ENCODE measurements at regions not wholly inside any gene's neighbourhood (a gene's known extent, or its start where the extent isn't known, plus 50 kb on each side); places are given as distances from the start of the nearest gene placed in this dataset.

DNA sequence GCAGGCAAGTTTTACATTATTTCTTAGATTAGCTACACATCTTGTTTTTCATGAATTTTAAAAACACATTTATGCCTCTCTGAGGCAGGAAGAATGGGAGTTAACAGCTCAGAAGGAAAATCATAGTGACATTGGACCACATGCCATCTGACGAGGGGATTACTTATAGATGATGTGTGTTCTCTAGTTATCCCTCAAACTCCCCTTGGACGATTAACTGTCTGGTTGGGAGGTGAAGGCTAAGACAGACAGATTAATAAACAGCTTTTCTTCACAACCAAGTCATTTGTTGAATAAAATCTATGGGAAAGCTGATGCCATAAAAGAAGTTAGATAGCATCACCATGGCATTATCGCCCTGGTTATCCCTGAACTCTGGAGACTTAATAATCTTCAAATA is 80.0 kb upstream of the PREP start:
- no peaks in the 10 kb centered on the region for H3K9me3 Mint-ChIP-seq
- H3K4me1 Mint-ChIP-seq (ENCODE audit: low read depth): peaks cover 27% of the 10 kb centered on the region
- no peak for ATAC-seq (replicated peaks in 1 of 2)
- H3K4me3 Mint-ChIP-seq: peak overlapping the region in 1 of 2 donors; percentile 50
- H3K27ac Mint-ChIP-seq: no peak overlapping the region
- no peaks in the 10 kb centered on the region for H3K36me3 Mint-ChIP-seq (ENCODE audit: insufficient read depth in 2 of 2)
- H3K27me3 Mint-ChIP-seq (ENCODE audit: low read depth): peaks cover 21% of the 10 kb centered on the region
- DNase-seq: no peak

DNA sequence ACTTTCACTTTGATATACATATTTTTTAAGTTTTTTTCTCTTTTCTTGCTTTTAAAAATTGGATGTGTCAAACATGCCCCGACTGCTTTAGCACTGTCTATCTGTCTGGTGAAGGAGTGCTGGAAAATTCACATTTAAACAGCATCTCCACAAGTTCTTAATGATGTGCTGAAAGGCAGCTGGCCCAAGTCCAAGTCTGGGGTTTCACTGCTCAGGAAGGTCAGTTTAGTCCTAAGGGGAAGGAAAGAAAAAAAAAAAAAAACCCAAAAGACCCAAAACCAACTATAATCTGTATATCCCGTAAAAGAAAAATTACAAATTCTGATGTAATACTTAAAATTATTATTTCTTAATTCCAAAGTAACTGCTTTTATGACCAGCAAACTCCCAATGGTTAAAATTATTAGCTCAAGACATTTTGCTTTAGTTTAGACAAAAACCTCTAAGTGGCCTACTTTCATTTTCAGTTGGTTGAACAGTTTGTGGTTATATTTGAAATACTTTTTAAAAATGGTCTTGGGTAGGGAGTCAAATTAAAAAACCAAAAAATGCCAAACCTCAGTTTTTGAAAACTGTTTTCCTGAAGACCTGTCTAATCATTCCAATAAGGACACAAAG is 79.5 kb upstream of the PREP start:
- Mint-ChIP-seq H3K4me3 (peak overlapping the region in 1 of 2 donors; percentile 50), H3K27ac (peak overlapping the region; percentile 71), H3K36me3 (ENCODE audit: insufficient read depth in 2 of 2) (no peaks in the 10 kb centered on the region), H3K27me3 (ENCODE audit: low read depth) (peaks cover 24% of the 10 kb centered on the region), H3K9me3 (no peaks in the 10 kb centered on the region), H3K4me1 (ENCODE audit: low read depth) (peaks cover 22% of the 10 kb centered on the region)
- DNase-seq (no peak), ATAC-seq (replicated peaks in 1 of 2) (no peak)

DNA sequence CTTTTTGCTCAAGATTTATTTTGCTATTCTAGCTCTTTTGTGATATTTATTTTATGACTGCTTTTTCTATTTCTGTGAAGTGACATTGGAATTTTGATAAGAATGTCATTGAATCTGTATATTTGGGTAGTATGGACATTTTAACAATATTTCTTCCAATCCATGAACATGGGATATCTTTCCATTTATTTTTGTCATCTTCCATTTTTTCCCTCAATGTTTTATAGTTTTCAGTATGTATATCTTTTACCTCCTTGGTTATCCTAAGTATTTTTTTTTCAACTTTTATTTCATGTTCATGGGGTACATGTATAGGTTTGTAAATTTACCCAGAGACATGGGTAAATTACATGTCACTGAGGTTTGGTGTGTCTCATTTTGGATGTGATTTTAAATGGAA is 74.1 kb upstream of the PREP start:
- Mint-ChIP-seq H3K9me3 (peaks cover 3% of the 10 kb centered on the region in 2 donors), H3K27me3 (ENCODE audit: low read depth) (peaks cover 36% of the 10 kb centered on the region), H3K36me3 (ENCODE audit: insufficient read depth in 2 of 2) (peaks cover 0 to 5% of the 10 kb centered on the region in 2 donors), H3K27ac (no peak overlapping the region), H3K4me3 (no peak overlapping the region), H3K4me1 (ENCODE audit: low read depth) (no peaks in the 10 kb centered on the region)
- DNase-seq (no peak), ATAC-seq (replicated peaks in 1 of 2) (no peak)

DNA sequence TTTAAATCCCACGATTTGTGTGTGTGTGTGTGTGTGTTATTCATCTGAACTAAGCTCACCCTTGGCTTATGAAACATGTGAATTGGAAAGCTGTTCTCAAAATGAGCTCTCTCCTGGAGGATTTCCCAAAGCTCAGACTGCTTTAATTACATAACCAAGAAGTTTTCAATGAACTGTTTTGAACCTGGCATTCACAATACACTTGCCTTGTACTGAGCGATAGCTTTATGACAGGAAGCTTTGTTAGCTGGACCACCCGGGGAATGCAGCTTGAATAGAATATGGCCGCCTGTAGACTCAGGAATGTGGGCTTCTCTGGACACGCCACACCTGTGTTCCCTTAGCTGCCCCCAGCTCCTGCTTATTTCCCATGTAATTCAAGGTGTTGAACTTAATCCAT is 71.4 kb upstream of the PREP start:
- Mint-ChIP-seq H3K27ac (no peak overlapping the region), H3K9me3 (peaks cover 3% of the 10 kb centered on the region in 2 donors), H3K4me1 (ENCODE audit: low read depth) (no peaks in the 10 kb centered on the region), H3K36me3 (ENCODE audit: insufficient read depth in 2 of 2) (peaks cover 0 to 5% of the 10 kb centered on the region in 2 donors), H3K4me3 (no peak overlapping the region), H3K27me3 (ENCODE audit: low read depth) (peaks cover 47% of the 10 kb centered on the region)
- ATAC-seq (replicated peaks in 1 of 2) (no peak), DNase-seq (no peak)

DNA sequence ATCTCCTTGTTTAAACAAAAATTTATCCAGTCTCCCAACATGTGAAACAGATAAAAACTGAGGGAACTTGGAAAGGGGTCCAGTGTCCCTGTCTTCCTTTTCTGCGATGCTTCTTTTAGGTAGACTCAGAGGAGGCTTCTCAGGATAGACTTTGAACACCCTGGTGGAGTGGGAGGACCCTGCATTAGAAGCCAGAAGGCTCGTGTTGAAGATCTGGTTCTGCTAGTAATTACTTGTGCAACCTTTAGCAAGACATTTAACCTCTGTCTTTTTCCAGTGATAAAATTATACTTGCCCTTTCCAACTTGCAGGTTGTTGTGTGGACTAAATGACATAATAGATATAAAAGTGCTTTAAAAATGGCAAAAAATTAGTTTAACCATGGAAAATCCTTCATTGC is 67.1 kb upstream of the PREP start:
- no peaks in the 10 kb centered on the region for H3K4me1 Mint-ChIP-seq (ENCODE audit: low read depth)
- H3K9me3 Mint-ChIP-seq: peaks cover 9% of the 10 kb centered on the region in 2 donors
- H3K27ac Mint-ChIP-seq: no peak overlapping the region
- ATAC-seq (replicated peaks in 1 of 2): no peak
- H3K36me3 Mint-ChIP-seq (ENCODE audit: insufficient read depth in 2 of 2): peaks cover 3 to 8% of the 10 kb centered on the region in 2 donors
- peaks cover 41% of the 10 kb centered on the region for H3K27me3 Mint-ChIP-seq (ENCODE audit: low read depth)
- no peak for DNase-seq
- no peak overlapping the region for H3K4me3 Mint-ChIP-seq

DNA sequence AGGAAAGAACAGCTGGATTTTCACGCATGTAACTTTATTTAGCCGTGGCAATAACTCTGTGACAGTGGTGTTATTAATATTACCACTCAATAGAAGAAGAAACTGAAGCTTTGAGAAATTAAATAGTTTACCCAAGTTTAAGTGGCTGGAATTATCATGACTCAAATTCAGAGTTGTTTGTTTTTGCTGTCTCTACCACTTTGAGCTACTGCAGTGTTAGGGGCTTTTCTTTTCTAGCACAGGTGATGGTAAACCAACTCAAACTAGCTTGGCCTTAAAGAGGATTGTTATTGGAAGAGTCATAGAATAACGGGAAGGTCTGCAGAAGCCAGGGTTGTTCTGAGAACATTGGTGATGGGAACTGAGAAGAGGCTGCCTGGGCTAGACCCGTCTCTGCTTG is 66.0 kb upstream of the PREP start:
- ATAC-seq (replicated peaks in 1 of 2) (peak in 1 of 2 donors; percentile 49), DNase-seq (no peak)
- Mint-ChIP-seq H3K9me3 (peaks cover 9 to 10% of the 10 kb centered on the region in 2 donors), H3K4me3 (no peak overlapping the region), H3K36me3 (ENCODE audit: insufficient read depth in 2 of 2) (peaks cover 3 to 9% of the 10 kb centered on the region in 2 donors), H3K27me3 (ENCODE audit: low read depth) (peaks cover 50% of the 10 kb centered on the region), H3K27ac (no peak overlapping the region), H3K4me1 (ENCODE audit: low read depth) (no peaks in the 10 kb centered on the region)

DNA sequence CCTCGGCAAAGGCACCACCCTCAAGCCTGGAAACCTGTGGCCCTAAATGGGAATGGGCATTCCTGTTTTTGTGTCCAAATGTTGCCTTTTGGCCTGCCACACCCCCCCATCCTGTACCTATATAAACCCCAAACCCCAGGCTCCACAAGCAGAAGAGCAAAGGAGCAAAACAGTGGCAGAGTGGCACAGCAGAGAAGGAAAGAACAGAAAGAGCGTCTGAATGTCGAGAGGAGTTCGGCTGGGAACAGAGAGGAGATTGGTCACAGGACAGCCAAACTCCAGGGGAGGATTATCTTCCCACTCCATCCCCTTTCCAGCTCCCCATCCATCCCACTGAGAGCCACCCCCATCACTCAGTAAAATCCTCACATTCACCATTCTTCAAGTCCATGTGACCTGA is 58.0 kb upstream of the PREP start:
- Mint-ChIP-seq H3K4me3 (no peak overlapping the region), H3K36me3 (ENCODE audit: insufficient read depth in 2 of 2) (peaks cover 0 to 5% of the 10 kb centered on the region in 2 donors), H3K27ac (no peak overlapping the region), H3K9me3 (peaks cover 4 to 5% of the 10 kb centered on the region in 2 donors), H3K27me3 (ENCODE audit: low read depth) (peaks cover 48% of the 10 kb centered on the region), H3K4me1 (ENCODE audit: low read depth) (peaks cover 16% of the 10 kb centered on the region)
- ATAC-seq (replicated peaks in 1 of 2): no peak
- DNase-seq: no peak

DNA sequence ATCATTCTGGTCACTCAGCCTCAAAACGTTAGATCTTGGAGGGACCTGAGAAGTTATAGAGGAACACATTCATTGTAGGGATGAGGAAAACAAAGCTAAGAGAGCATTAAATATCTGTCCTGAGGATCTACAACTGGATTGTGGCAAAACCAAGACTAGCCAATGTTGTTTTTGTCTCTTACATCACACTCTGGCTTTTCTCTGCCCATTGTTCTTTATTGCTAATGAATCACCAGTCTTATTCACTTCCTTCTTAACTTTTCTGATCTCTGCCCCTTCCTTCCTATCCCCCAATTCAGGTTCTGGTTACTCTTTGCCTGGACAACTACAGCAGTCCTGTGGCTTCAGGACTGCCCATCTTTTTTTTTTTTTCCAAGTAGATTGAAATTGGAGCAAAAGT is 57.0 kb upstream of the PREP start:
- peak overlapping the region; percentile 87 for H3K27ac Mint-ChIP-seq
- ATAC-seq (replicated peaks in 1 of 2) (no peak), DNase-seq (no peak)
- H3K4me1 Mint-ChIP-seq (ENCODE audit: low read depth): peaks cover 16% of the 10 kb centered on the region
- H3K4me3 Mint-ChIP-seq: peak overlapping the region in 1 of 2 donors; percentile 86
- H3K9me3 Mint-ChIP-seq: peaks cover 0 to under 1% of the 10 kb centered on the region in 2 donors
- no peaks in the 10 kb centered on the region for H3K36me3 Mint-ChIP-seq (ENCODE audit: insufficient read depth in 2 of 2)
- H3K27me3 Mint-ChIP-seq (ENCODE audit: low read depth): peaks cover 41% of the 10 kb centered on the region

DNA sequence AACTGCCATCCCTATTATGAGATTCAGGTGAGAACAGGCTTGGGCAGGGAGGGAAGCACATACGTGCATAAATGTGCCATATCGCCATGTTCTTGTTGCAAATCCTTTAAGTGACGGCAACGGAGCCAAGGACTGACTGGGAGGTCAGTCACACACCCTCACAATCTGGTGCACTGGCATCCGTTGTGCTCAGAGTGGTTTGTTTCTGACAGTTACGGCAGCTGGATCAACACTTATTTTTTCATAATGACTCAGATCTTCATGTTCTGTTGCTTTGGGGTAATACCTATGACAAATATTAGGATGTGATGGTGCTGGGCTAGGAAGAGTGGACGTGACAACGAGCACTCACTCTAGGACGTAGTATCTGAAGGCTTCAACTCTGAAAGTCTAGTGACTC is 56.2 kb upstream of the PREP start:
- ATAC-seq (replicated peaks in 1 of 2) (peak; percentile 85 to 88), DNase-seq (peak; percentile 28 to 51)
- Mint-ChIP-seq H3K36me3 (ENCODE audit: insufficient read depth in 2 of 2) (peaks cover 0 to 2% of the 10 kb centered on the region in 2 donors), H3K9me3 (no peaks in the 10 kb centered on the region), H3K27me3 (ENCODE audit: low read depth) (peaks cover 33% of the 10 kb centered on the region), H3K27ac (peak overlapping the region; percentile 87), H3K4me1 (ENCODE audit: low read depth) (peaks cover 19% of the 10 kb centered on the region), H3K4me3 (peak overlapping the region; percentile 56 to 86)

DNA sequence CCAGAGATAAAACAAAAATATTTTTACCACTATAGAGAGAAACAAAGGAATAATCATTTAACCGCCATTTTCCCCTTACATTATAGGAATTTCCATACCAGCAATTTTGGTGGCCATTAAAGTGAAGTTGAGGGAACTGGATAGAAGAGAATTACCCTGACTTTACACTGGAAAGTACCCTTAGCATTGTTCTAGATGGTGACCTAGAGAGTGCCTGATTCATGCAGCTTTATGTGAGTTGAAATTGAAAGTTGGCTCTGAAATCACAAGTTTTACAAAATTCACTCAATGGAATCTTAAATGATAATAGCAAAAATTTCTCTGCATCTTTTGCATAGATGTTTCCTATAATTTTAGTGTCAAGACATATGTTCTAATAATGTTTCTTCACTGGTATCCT is 55.7 kb upstream of the PREP start:
- DNase-seq (no peak), ATAC-seq (replicated peaks in 1 of 2) (peak; percentile 66)
- peaks cover 22% of the 10 kb centered on the region for H3K4me1 Mint-ChIP-seq (ENCODE audit: low read depth)

DNA sequence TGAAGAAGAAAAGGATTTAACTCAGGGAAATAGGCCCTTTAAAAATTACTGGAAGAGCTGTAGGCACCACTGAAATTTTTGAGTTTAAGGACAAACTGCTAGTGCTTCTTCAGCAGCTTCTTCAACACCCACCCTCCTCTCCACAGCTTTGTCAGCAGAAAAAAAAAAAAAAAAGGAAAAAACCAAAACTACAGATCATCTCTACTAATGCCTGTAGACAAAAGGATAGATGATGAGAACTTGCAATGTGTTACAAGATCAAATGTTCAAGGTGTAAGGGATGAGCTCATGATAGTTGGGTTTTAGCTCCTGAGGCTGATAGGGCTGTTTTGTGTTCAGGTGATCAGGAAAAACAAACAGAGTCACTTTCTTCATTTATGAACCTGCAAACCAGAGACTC is 55.2 kb upstream of the PREP start:
- Mint-ChIP-seq H3K9me3 (no peaks in the 10 kb centered on the region), H3K36me3 (ENCODE audit: insufficient read depth in 2 of 2) (peaks cover 0 to 2% of the 10 kb centered on the region in 2 donors), H3K4me1 (ENCODE audit: low read depth) (peaks cover 27% of the 10 kb centered on the region)

More for the DNA sequence above, 55.7 kb upstream of the PREP start:
- peak overlapping the region; percentile 87 for H3K27ac Mint-ChIP-seq
- H3K9me3 Mint-ChIP-seq: no peaks in the 10 kb centered on the region
- peak overlapping the region; percentile 56 to 86 for H3K4me3 Mint-ChIP-seq
- peaks cover 33% of the 10 kb centered on the region for H3K27me3 Mint-ChIP-seq (ENCODE audit: low read depth)
- peaks cover 0 to 2% of the 10 kb centered on the region in 2 donors for H3K36me3 Mint-ChIP-seq (ENCODE audit: insufficient read depth in 2 of 2)

DNA sequence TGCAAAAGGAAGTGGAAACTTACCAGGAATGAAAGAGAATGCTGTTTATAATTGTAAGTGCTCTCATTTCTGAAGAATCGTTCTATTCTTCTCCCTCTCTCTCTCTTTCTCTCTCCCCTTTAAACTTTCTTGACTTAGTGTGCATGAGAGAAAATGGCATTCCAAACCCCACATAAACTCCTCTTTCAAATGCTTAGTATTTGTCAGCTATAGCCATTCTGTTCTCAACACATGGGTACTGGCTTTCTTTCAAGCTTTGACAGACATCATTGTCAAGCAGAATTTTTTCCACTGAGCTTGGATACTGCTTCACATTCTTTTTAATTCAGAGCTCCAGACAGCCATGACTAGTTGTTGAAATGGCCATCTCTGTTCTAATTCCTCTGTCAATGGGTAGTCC is 51.1 kb upstream of the PREP start:
- Mint-ChIP-seq H3K27ac (peak overlapping the region; percentile 93), H3K27me3 (ENCODE audit: low read depth) (peaks cover 16% of the 10 kb centered on the region), H3K9me3 (no peaks in the 10 kb centered on the region), H3K4me1 (ENCODE audit: low read depth) (peaks cover 27% of the 10 kb centered on the region), H3K36me3 (ENCODE audit: insufficient read depth in 2 of 2) (peaks cover 0 to 2% of the 10 kb centered on the region in 2 donors), H3K4me3 (peak overlapping the region in 1 of 2 donors; percentile 85)
- DNase-seq (no peak), ATAC-seq (replicated peaks in 1 of 2) (no peak)

More for the DNA sequence above, 55.2 kb upstream of the PREP start:
- Mint-ChIP-seq H3K27me3 (ENCODE audit: low read depth) (peaks cover 33% of the 10 kb centered on the region), H3K27ac (peak overlapping the region; percentile 87), H3K4me3 (peak overlapping the region in 1 of 2 donors; percentile 86)
- peak in 1 of 2 donors; percentile 3 for ATAC-seq (replicated peaks in 1 of 2)
- no peak for DNase-seq

DNA sequence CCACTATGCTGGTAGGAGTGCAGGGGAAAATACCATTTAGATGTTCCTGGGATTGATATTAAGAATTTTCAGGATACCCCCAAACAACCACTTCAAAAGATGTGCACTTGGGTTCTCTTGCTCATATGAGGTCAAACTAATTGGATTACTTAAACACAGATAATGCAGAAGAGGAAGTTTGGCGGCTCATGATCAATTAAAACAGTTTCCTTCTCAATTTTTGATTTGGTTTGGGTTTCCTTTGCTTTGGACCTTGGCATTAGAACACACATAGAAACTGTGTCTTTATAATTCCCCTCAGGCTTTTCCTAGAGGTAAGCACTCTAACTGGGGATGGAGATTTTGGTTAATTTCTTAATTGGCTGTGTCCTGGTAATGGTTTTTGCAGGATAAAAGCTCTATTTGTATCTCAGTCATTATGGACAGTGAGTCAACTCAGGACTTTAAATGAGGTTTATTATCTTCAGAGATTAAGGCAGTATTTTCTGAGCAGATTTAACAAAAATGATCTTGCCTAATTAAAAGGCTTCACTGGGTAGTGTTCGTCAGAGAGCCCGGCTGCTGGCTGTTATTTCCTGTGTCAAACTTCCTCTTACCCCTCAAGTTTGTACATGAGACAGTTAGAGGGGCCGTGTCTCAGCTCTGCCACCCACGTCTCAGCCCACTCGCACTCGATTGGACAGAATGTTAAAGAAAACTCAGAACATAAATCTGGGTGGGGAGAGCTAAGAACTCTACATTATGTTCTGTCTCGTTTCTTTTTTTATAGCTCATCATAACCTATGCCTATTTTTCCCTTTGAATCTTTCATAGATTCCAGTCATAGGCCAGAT is 50.3 kb upstream of the PREP start:
- ATAC-seq (replicated peaks in 1 of 2) (peak; percentile 71 to 86), DNase-seq (peak; percentile 32 to 40)
- H3K4me1 Mint-ChIP-seq (ENCODE audit: low read depth): peaks cover 19% of the 10 kb centered on the region
- H3K27me3 Mint-ChIP-seq (ENCODE audit: low read depth): peaks cover 11% of the 10 kb centered on the region
- H3K27ac Mint-ChIP-seq: peak overlapping the region; percentile 93
- peaks cover 0 to 2% of the 10 kb centered on the region in 2 donors for H3K36me3 Mint-ChIP-seq (ENCODE audit: insufficient read depth in 2 of 2)
- peak overlapping the region; percentile 54 to 85 for H3K4me3 Mint-ChIP-seq
- H3K9me3 Mint-ChIP-seq: no peaks in the 10 kb centered on the region

All from activated T-cell treated with anti-CD3 and anti-CD28 coated beads, Interleukin-2, amount 50 U/mL, for 72 hours (primary cell).